ENCODE measurements at regions not wholly inside any gene's neighbourhood (a gene's known extent, or its start where the extent isn't known, plus 50 kb on each side); places are given as distances from the start of the nearest gene placed in this dataset.

GRCh38 chr9:19522558-19522957, 113.7 kb downstream of the ACER2 start:
- Mint-ChIP-seq H3K9me3 (no peaks in the 10 kb centered on the region), H3K4me3 (no peak overlapping the region), H3K27ac (no peak overlapping the region), H3K27me3 (peaks cover 0 to 9% (median 5%) of the 10 kb centered on the region in 5 donors), H3K4me1 (no peaks in the 10 kb centered on the region), H3K36me3 (no peaks in the 10 kb centered on the region)
- H3K4me1 ChIP-seq (ENCODE audit: control insufficient read depth in 2 of 2, insufficient read depth in 2 of 2, low read length in 2 of 2), result no peaks in the 10 kb centered on the region
- H3K4me3 ChIP-seq (ENCODE audit: low read length), result no peak overlapping the region
- H3K27me3 ChIP-seq (ENCODE audit: control insufficient read depth in 2 of 2, insufficient read depth in 2 of 2, low read length in 2 of 2), result no peaks in the 10 kb centered on the region
- no peaks in the 10 kb centered on the region for H3K9me3 ChIP-seq (ENCODE audit: control insufficient read depth in 2 of 3, low read length in 3 of 3)
- ATAC-seq, result no peak
- H3K27ac ChIP-seq (ENCODE audit: low read depth, low read length), result no peak overlapping the region
- H3K36me3 ChIP-seq (ENCODE audit: control insufficient read depth in 2 of 3, insufficient read depth in 3 of 3, low read length in 3 of 3), result no peaks in the 10 kb centered on the region
- ChIA-PET CTCF (no interaction called here), POLR2A (no interaction called here)
- no peak for DNase-seq
- intact Hi-C loops (cut with micrococcal nuclease), result no loop called here

GRCh38 chr9:19521205-19521604, 112.4 kb downstream of the ACER2 start:
- H3K27ac ChIP-seq (ENCODE audit: low read depth, low read length), result no peak overlapping the region
- peaks cover 0 to under 1% (median 0%) of the 10 kb centered on the region in 5 donors for H3K36me3 Mint-ChIP-seq
- H3K36me3 ChIP-seq (ENCODE audit: control insufficient read depth in 2 of 3, insufficient read depth in 3 of 3, low read length in 3 of 3), result no peaks in the 10 kb centered on the region
- ChIA-PET POLR2A (no interaction called here), CTCF (no interaction called here)
- intact Hi-C loops (cut with micrococcal nuclease), result no loop called here
- ATAC-seq (no peak), DNase-seq (no peak)
- H3K4me1 Mint-ChIP-seq, result peaks cover 0 to 11% (median 0%) of the 10 kb centered on the region in 7 donors
- H3K27ac Mint-ChIP-seq, result no peak overlapping the region
- peaks cover 0 to 11% (median 4%) of the 10 kb centered on the region in 5 donors for H3K27me3 Mint-ChIP-seq
- H3K9me3 Mint-ChIP-seq, result no peaks in the 10 kb centered on the region
- H3K27me3 ChIP-seq (ENCODE audit: control insufficient read depth in 2 of 2, insufficient read depth in 2 of 2, low read length in 2 of 2), result no peaks in the 10 kb centered on the region
- no peak overlapping the region for H3K4me3 ChIP-seq (ENCODE audit: low read length)
- no peak overlapping the region for H3K4me3 Mint-ChIP-seq
- H3K9me3 ChIP-seq (ENCODE audit: control insufficient read depth in 2 of 3, low read length in 3 of 3), result no peaks in the 10 kb centered on the region
- H3K4me1 ChIP-seq (ENCODE audit: control insufficient read depth in 2 of 2, insufficient read depth in 2 of 2, low read length in 2 of 2), result no peaks in the 10 kb centered on the region

- H3K9me3 ChIP-seq (ENCODE audit: control insufficient read depth in 2 of 3, low read length in 3 of 3), result no peaks in the 10 kb centered on the region
- Mint-ChIP-seq H3K4me1 (peaks cover 0 to 20% (median 0%) of the 10 kb centered on the region in 7 donors), H3K4me3 (no peak overlapping the region), H3K27ac (peak overlapping the region in 1 of 9 donors; percentile 39), H3K36me3 (peaks cover 0 to 2% (median 0%) of the 10 kb centered on the region in 5 donors), H3K9me3 (no peaks in the 10 kb centered on the region), H3K27me3 (peaks cover 0 to 19% (median 15%) of the 10 kb centered on the region in 5 donors)
- H3K27me3 ChIP-seq (ENCODE audit: control insufficient read depth in 2 of 2, insufficient read depth in 2 of 2, low read length in 2 of 2), result no peaks in the 10 kb centered on the region
- ChIA-PET POLR2A (no interaction called here), CTCF (interaction anchor here (0.6 kb wide), 1 partner anchor 84 kb away, joined by 3 read pairs; no protein-coding TSS in a partner anchor)
- H3K27ac ChIP-seq (ENCODE audit: low read depth, low read length), result no peak overlapping the region
- ATAC-seq (no peak), DNase-seq (no peak)
- no peaks in the 10 kb centered on the region for H3K4me1 ChIP-seq (ENCODE audit: control insufficient read depth in 2 of 2, insufficient read depth in 2 of 2, low read length in 2 of 2)
- H3K36me3 ChIP-seq (ENCODE audit: control insufficient read depth in 2 of 3, insufficient read depth in 3 of 3, low read length in 3 of 3), result no peaks in the 10 kb centered on the region
- intact Hi-C loops (cut with micrococcal nuclease), result no loop called here
- no peak overlapping the region for H3K4me3 ChIP-seq (ENCODE audit: low read length)
Observed at GRCh38 chr9:19517202-19517942, 108.6 kb downstream of the ACER2 start.

GRCh38 chr9:19516348-19516747, 107.5 kb downstream of the ACER2 start:
- H3K27ac Mint-ChIP-seq, result peak overlapping the region in 1 of 9 donors; percentile 60
- peak overlapping the region in 1 of 10 donors; percentile 46 for H3K4me3 Mint-ChIP-seq
- Histone ChIP-seq H3K9me3 (ENCODE audit: control insufficient read depth in 2 of 3, low read length in 3 of 3) (no peaks in the 10 kb centered on the region), H3K4me1 (ENCODE audit: control insufficient read depth in 2 of 2, insufficient read depth in 2 of 2, low read length in 2 of 2) (no peaks in the 10 kb centered on the region), H3K27me3 (ENCODE audit: control insufficient read depth in 2 of 2, insufficient read depth in 2 of 2, low read length in 2 of 2) (no peaks in the 10 kb centered on the region), H3K4me3 (ENCODE audit: low read length) (no peak overlapping the region), H3K36me3 (ENCODE audit: control insufficient read depth in 2 of 3, insufficient read depth in 3 of 3, low read length in 3 of 3) (no peaks in the 10 kb centered on the region), H3K27ac (ENCODE audit: low read depth, low read length) (no peak overlapping the region)
- peaks cover 0 to 20% (median 0%) of the 10 kb centered on the region in 7 donors for H3K4me1 Mint-ChIP-seq
- peaks cover 0 to 2% (median 0%) of the 10 kb centered on the region in 5 donors for H3K36me3 Mint-ChIP-seq
- H3K9me3 Mint-ChIP-seq, result peaks cover 0 to 2% (median 0%) of the 10 kb centered on the region in 11 donors
- ChIA-PET POLR2A (no interaction called here), CTCF (no interaction called here)
- intact Hi-C loops (cut with micrococcal nuclease), result no loop called here
- DNase-seq (no peak), ATAC-seq (no peak)
- H3K27me3 Mint-ChIP-seq, result peaks cover 0 to 19% (median 11%) of the 10 kb centered on the region in 5 donors

- DNase-seq (no peak), ATAC-seq (no peak)
- CTCF ChIA-PET, result no interaction called here
- Mint-ChIP-seq H3K36me3 (peaks cover 0 to 2% (median 0%) of the 10 kb centered on the region in 5 donors), H3K4me3 (no peak overlapping the region), H3K4me1 (peaks cover 0 to 20% (median 0%) of the 10 kb centered on the region in 7 donors), H3K9me3 (peaks cover 0 to 2% (median 0%) of the 10 kb centered on the region in 11 donors), H3K27me3 (peaks cover 0 to 23% (median 11%) of the 10 kb centered on the region in 5 donors), H3K27ac (no peak overlapping the region)
- Histone ChIP-seq H3K4me3 (ENCODE audit: low read length) (no peak overlapping the region), H3K9me3 (ENCODE audit: control insufficient read depth in 2 of 3, low read length in 3 of 3) (no peaks in the 10 kb centered on the region), H3K36me3 (ENCODE audit: control insufficient read depth in 2 of 3, insufficient read depth in 3 of 3, low read length in 3 of 3) (no peaks in the 10 kb centered on the region), H3K27ac (ENCODE audit: low read depth, low read length) (no peak overlapping the region), H3K27me3 (ENCODE audit: control insufficient read depth in 2 of 2, insufficient read depth in 2 of 2, low read length in 2 of 2) (no peaks in the 10 kb centered on the region), H3K4me1 (ENCODE audit: control insufficient read depth in 2 of 2, insufficient read depth in 2 of 2, low read length in 2 of 2) (no peaks in the 10 kb centered on the region)
- intact Hi-C loops (cut with micrococcal nuclease), result no loop called here
- POLR2A ChIA-PET, result no interaction called here
Observed at GRCh38 chr9:19513671-19514275, 105.0 kb downstream of the ACER2 start.

- Histone ChIP-seq H3K9me3 (ENCODE audit: control insufficient read depth in 2 of 3, low read length in 3 of 3) (no peaks in the 10 kb centered on the region), H3K4me1 (ENCODE audit: control insufficient read depth in 2 of 2, insufficient read depth in 2 of 2, low read length in 2 of 2) (no peaks in the 10 kb centered on the region), H3K27me3 (ENCODE audit: control insufficient read depth in 2 of 2, insufficient read depth in 2 of 2, low read length in 2 of 2) (no peaks in the 10 kb centered on the region), H3K27ac (ENCODE audit: low read depth, low read length) (no peak overlapping the region), H3K4me3 (ENCODE audit: low read length) (no peak overlapping the region), H3K36me3 (ENCODE audit: control insufficient read depth in 2 of 3, insufficient read depth in 3 of 3, low read length in 3 of 3) (no peaks in the 10 kb centered on the region)
- peaks cover 0 to 2% (median 0%) of the 10 kb centered on the region in 11 donors for H3K9me3 Mint-ChIP-seq
- peaks cover 0 to 22% (median 10%) of the 10 kb centered on the region in 5 donors for H3K27me3 Mint-ChIP-seq
- POLR2A ChIA-PET, result no interaction called here
- peaks cover 0 to 2% (median 0%) of the 10 kb centered on the region in 5 donors for H3K36me3 Mint-ChIP-seq
- ATAC-seq (no peak), DNase-seq (no peak)
- CTCF ChIA-PET, result no interaction called here
- no peak overlapping the region for H3K4me3 Mint-ChIP-seq
- H3K4me1 Mint-ChIP-seq, result peaks cover 0 to 18% (median 5%) of the 10 kb centered on the region in 7 donors
- intact Hi-C loops (cut with micrococcal nuclease), result no loop called here
- H3K27ac Mint-ChIP-seq, result no peak overlapping the region
Observed at GRCh38 chr9:19512103-19512832, 103.5 kb downstream of the ACER2 start.
